PC-3 (cell line): ENCODE measurements at regions not wholly inside any gene's neighbourhood (a gene's known extent, or its start where the extent isn't known, plus 50 kb on each side); places are given as distances from the start of the nearest gene placed in this dataset.

Experiments used
- ATAC-seq: fragments of 200-7000 bp; cut with Tn5 transposase; 2 replicates; pipeline ENCODE4 v1.9.1; 2020; ENCODE audit warnings: mild to moderate bottlenecking, moderate library complexity
- BruUV-seq: library from RNA; stranded (reverse); fragments of 400-500 nt; replicated peaks from 2 replicates; lab custom pipeline; 2021; lab: Mats Ljungman, UMichigan
- CTCF ChIA-PET: fragments of 300-600 bp; sonication (Branson Sonifier 250); formaldehyde crosslinking; loops from one replicate; lab custom pipeline; 2022; ENCODE audit warnings: antibody characterized with exemption; lab: Charles Lee
- POLR2A ChIA-PET: fragments of 300-600 bp; sonication (Branson Sonifier 250); formaldehyde crosslinking; loops from one replicate; lab custom pipeline; 2022; ENCODE audit warnings: antibody characterized with exemption; ENCODE audit not compliant: unreplicated experiment; lab: Charles Lee
- DNase-seq: peaks from one replicate; pipeline ENCODE4 v3.0.0-alpha.2; 2015
- H2AFZ ChIP-seq: fragments of 300-600 bp; sonication (generic); 2 replicates; pipeline ENCODE4 v1.6.0; 2016; ENCODE audit warnings: antibody characterized with exemption, low read length
- H3F3A ChIP-seq: fragments of 300-600 bp; sonication (generic); one replicate; pipeline ENCODE4 v1.6.0; 2017; ENCODE audit warnings: antibody characterized with exemption, low read length, control low read depth, mild to moderate bottlenecking; ENCODE audit not compliant: unreplicated experiment
- H3K27ac ChIP-seq: fragments of 300-600 bp; sonication (generic); 2 replicates; pipeline ENCODE4 v1.5.1; 2016; ENCODE audit warnings: mild to moderate bottlenecking, low read length
- H3K27me3 ChIP-seq: fragments of 300-600 bp; sonication (generic); 2 replicates; pipeline ENCODE4 v1.6.1; 2016; ENCODE audit warnings: low read length, mixed read lengths
- H3K36me3 ChIP-seq: fragments of 300-600 bp; sonication (generic); 2 replicates; pipeline ENCODE4 v1.6.1; 2016; ENCODE audit warnings: low read depth, mixed run types, low read length, mixed read lengths
- H3K4me1 ChIP-seq: fragments of 300-600 bp; sonication (generic); 2 replicates; pipeline ENCODE4 v1.5.1; 2016; ENCODE audit warnings: low read length; ENCODE audit not compliant: insufficient read depth
- H3K4me2 ChIP-seq: fragments of 300-600 bp; sonication (generic); 2 replicates; pipeline ENCODE4 v1.6.0; 2016; ENCODE audit warnings: low read length
- H3K4me3 ChIP-seq: fragments of 300-600 bp; sonication (generic); 2 replicates; pipeline ENCODE4 v1.5.1; 2016; ENCODE audit warnings: mild to moderate bottlenecking, low read length, mixed read lengths
- H3K79me2 ChIP-seq: fragments of 300-600 bp; sonication (generic); 2 replicates; pipeline ENCODE4 v1.6.1; 2017; ENCODE audit warnings: low read length, mixed read lengths
- H3K9ac ChIP-seq: fragments of 300-600 bp; sonication (generic); 2 replicates; pipeline ENCODE4 v1.6.0; 2016; ENCODE audit warnings: mild to moderate bottlenecking, low read length
- H3K9me2 ChIP-seq: fragments of 300-600 bp; sonication (generic); replicated peaks from 2 replicates; pipeline ENCODE4 v1.6.1; 2016; ENCODE audit warnings: mixed run types, low read length, mixed read lengths
- H3K9me3 ChIP-seq: fragments of 300-600 bp; sonication (generic); 2 replicates; pipeline ENCODE4 v1.6.1; 2016; ENCODE audit warnings: low read length, mixed read lengths
- H4K20me1 ChIP-seq: fragments of 300-600 bp; sonication (generic); 2 replicates; pipeline ENCODE4 v1.6.1; 2016; ENCODE audit warnings: low read length, mixed read lengths
- EZH2 ChIP-seq: fragments of 300-600 bp; sonication (generic); IDR thresholded peaks from one replicate; pipeline ENCODE4 v1.6.1; 2017; ENCODE audit warnings: antibody characterized with exemption, mild to moderate bottlenecking, low read length; ENCODE audit not compliant: unreplicated experiment
- EZH2phosphoT487 ChIP-seq: fragments of 300-600 bp; sonication (generic); IDR thresholded peaks from 2 replicates; pipeline ENCODE4 v1.6.1; 2018; ENCODE audit warnings: mild to moderate bottlenecking, antibody characterized with exemption, low read length, borderline replicate concordance
- intact Hi-C: fragments of 100-400 bp; cut with micrococcal nuclease; formaldehyde crosslinking; loops from 2 replicates; pipeline ENCODE4 v1.9.0; 2023
- TF ChIP-seq, protein P1 (sequence below): fragments of 300-600 bp; sonication (generic); conservative IDR thresholded peaks from 2 replicates; pipeline ENCODE4 v1.5.1; 2017; ENCODE audit warnings: antibody characterized with exemption, low read depth, mild to moderate bottlenecking, low read length

GRCh38 chr12:60010486-60010885 lies 414.7 kb downstream of the SLC16A7 start:
- H3K4me2 ChIP-seq = no peak overlapping the region
- DNase-seq = no peak
- ChIA-PET CTCF (no interaction called here), POLR2A (no interaction called here)
- H3K36me3 ChIP-seq = no peaks in the 10 kb centered on the region
- no peak for ATAC-seq
- H3F3A ChIP-seq = no peaks in the 10 kb centered on the region
- no peak overlapping the region for H3K27ac ChIP-seq
- BruUV-seq = no TSS peak
- intact Hi-C loops = no loop called here
- H4K20me1 ChIP-seq = no peaks in the 10 kb centered on the region
- TF ChIP-seq, protein P1, sequence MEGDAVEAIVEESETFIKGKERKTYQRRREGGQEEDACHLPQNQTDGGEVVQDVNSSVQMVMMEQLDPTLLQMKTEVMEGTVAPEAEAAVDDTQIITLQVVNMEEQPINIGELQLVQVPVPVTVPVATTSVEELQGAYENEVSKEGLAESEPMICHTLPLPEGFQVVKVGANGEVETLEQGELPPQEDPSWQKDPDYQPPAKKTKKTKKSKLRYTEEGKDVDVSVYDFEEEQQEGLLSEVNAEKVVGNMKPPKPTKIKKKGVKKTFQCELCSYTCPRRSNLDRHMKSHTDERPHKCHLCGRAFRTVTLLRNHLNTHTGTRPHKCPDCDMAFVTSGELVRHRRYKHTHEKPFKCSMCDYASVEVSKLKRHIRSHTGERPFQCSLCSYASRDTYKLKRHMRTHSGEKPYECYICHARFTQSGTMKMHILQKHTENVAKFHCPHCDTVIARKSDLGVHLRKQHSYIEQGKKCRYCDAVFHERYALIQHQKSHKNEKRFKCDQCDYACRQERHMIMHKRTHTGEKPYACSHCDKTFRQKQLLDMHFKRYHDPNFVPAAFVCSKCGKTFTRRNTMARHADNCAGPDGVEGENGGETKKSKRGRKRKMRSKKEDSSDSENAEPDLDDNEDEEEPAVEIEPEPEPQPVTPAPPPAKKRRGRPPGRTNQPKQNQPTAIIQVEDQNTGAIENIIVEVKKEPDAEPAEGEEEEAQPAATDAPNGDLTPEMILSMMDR = no peak
- TF ChIP-seq EZH2phosphoT487 = no peak
- TF ChIP-seq EZH2 = no peak
- no peaks in the 10 kb centered on the region for H3K9me2 ChIP-seq
- no peak overlapping the region for H3K4me3 ChIP-seq
- no peak overlapping the region for H2AFZ ChIP-seq
- no peaks in the 10 kb centered on the region for H3K4me1 ChIP-seq
- H3K27me3 ChIP-seq = no peaks in the 10 kb centered on the region
- H3K9me3 ChIP-seq = no peaks in the 10 kb centered on the region
- no peak overlapping the region for H3K9ac ChIP-seq
- no peaks in the 10 kb centered on the region for H3K79me2 ChIP-seq

GRCh38 chr12:60012659-60013058 lies 416.8 kb downstream of the SLC16A7 start:
- Histone ChIP-seq H3K9ac (no peak overlapping the region), H2AFZ (no peak overlapping the region), H3K27ac (no peak overlapping the region), H3K4me3 (no peak overlapping the region), H3K9me3 (no peaks in the 10 kb centered on the region), H3K4me1 (no peaks in the 10 kb centered on the region), H3K9me2 (no peaks in the 10 kb centered on the region), H3K27me3 (no peaks in the 10 kb centered on the region), H3K4me2 (no peak overlapping the region), H3K36me3 (no peaks in the 10 kb centered on the region), H3K79me2 (no peaks in the 10 kb centered on the region), H4K20me1 (no peaks in the 10 kb centered on the region), H3F3A (no peaks in the 10 kb centered on the region)
- POLR2A ChIA-PET = no interaction called here
- DNase-seq = no peak
- TF ChIP-seq, protein P1 = no peak
- TF ChIP-seq EZH2 (no peak), EZH2phosphoT487 (no peak)
- ATAC-seq = no peak
- BruUV-seq = no TSS peak
- intact Hi-C loops = no loop called here
- CTCF ChIA-PET = no interaction called here

DNA sequence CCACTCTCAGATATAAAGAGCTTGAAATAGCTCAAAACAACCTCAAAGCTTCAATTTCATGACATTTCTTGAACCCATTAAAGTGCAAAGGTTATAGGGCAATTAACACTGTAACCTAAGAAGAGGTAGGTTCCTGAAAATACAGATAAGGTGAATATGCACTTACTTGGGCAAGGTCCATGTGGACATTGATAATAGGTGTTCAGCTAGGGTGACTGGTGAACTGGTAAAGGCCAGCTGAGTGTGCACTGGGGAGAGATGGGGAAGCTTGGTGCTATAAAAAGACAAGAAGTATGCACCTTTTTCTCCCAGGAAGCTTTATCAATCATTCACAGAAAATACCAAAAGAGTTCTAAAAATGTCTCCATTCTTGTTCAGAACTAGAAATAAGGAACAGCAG lies 418.6 kb downstream of the SLC16A7 start:
- Histone ChIP-seq H3K36me3 (no peaks in the 10 kb centered on the region), H3K27me3 (no peaks in the 10 kb centered on the region), H2AFZ (no peak overlapping the region), H3K4me1 (no peaks in the 10 kb centered on the region), H3K79me2 (no peaks in the 10 kb centered on the region), H3K4me3 (no peak overlapping the region), H3K9me3 (no peaks in the 10 kb centered on the region), H3K9ac (no peak overlapping the region), H3K4me2 (no peak overlapping the region), H3F3A (no peaks in the 10 kb centered on the region), H3K9me2 (no peaks in the 10 kb centered on the region), H3K27ac (no peak overlapping the region), H4K20me1 (no peaks in the 10 kb centered on the region)
- POLR2A ChIA-PET = no interaction called here
- DNase-seq (no peak), ATAC-seq (no peak)
- CTCF ChIA-PET = no interaction called here
- BruUV-seq = no TSS peak
- intact Hi-C loops = no loop called here
- TF ChIP-seq EZH2 (no peak), EZH2phosphoT487 (no peak)
- TF ChIP-seq, protein P1 = no peak
